Panc1 (cell line): ENCODE measurements at regions not wholly inside any gene's neighbourhood (a gene's known extent, or its start where the extent isn't known, plus 50 kb on each side); places are given as distances from the start of the nearest gene placed in this dataset.

Experiments
- ATAC-seq: fragments of 200-7000 bp; cut with Tn5 transposase; 2 replicates; pipeline ENCODE4 v1.9.1; 2020; ENCODE audit warnings: mild to moderate bottlenecking, moderate library complexity
- BruUV-seq: library from RNA; stranded (reverse); fragments of 400-500 nt; replicated peaks from 2 replicates; lab custom pipeline; 2021; lab: Mats Ljungman, UMichigan
- CTCF ChIA-PET: fragments of 300-600 bp; sonication (Branson Sonifier 250); formaldehyde crosslinking; loops from one replicate; lab custom pipeline; 2022; ENCODE audit warnings: antibody characterized with exemption; lab: Charles Lee
- POLR2A ChIA-PET: fragments of 300-600 bp; sonication (Branson Sonifier 250); formaldehyde crosslinking; loops from one replicate; lab custom pipeline; 2022; ENCODE audit warnings: antibody characterized with exemption; lab: Charles Lee
- DNase-seq: peaks from one replicate; pipeline ENCODE4 v3.0.0-alpha.2; 2010; ENCODE audit warnings: low read depth, low spot score
- H3K27ac ChIP-seq: 2 replicates; pipeline ENCODE4 v1.5.1; 2011; ENCODE audit warnings: mild to moderate bottlenecking, low read length, inconsistent platforms
- H3K27me3 ChIP-seq: fragments of 200-500 bp; sonication (Bioruptor generic); 2 replicates; pipeline ENCODE4 v1.6.0; 2014; ENCODE audit warnings: low read length, inconsistent platforms; ENCODE audit not compliant: control insufficient read depth, insufficient read depth
- H3K36me3 ChIP-seq: fragments of 200-500 bp; sonication (Bioruptor generic); 2 replicates; pipeline ENCODE4 v1.5.1; 2014; ENCODE audit warnings: inconsistent platforms, mild to moderate bottlenecking, low read length, moderate library complexity; ENCODE audit not compliant: control insufficient read depth, insufficient read depth
- H3K4me1 ChIP-seq: 2 replicates; pipeline ENCODE4 v1.5.1; 2011; ENCODE audit warnings: inconsistent platforms, mild to moderate bottlenecking, low read length, moderate library complexity; ENCODE audit not compliant: control insufficient read depth, insufficient read depth
- H3K4me3 ChIP-seq, 2 experiments: 2 replicates each; pipeline ENCODE4 v1.5.1; 2011 to 2012; ENCODE audit warnings: low read depth in 2 of 2, low read length in 2 of 2, mild to moderate bottlenecking in 2 of 2, inconsistent platforms in 1 of 2, moderate library complexity in 1 of 2
- H3K9me3 ChIP-seq: fragments of 200-500 bp; sonication (Bioruptor generic); 2 replicates; pipeline ENCODE4 v1.5.1; 2014; ENCODE audit warnings: low read depth, mild to moderate bottlenecking, inconsistent platforms, low read length, moderate library complexity; ENCODE audit not compliant: control insufficient read depth, insufficient read depth
- POLR2AphosphoS5 ChIP-seq: IDR thresholded peaks from 2 replicates; pipeline ENCODE4 v1.6.1; 2012; ENCODE audit warnings: mild to moderate bottlenecking, low read depth, low read length, moderate library complexity
- SIN3A ChIP-seq: IDR thresholded peaks from 2 replicates; pipeline ENCODE4 v1.6.1; 2012; ENCODE audit warnings: low read depth, mild to moderate bottlenecking, low read length, moderate library complexity, borderline replicate concordance; ENCODE audit not compliant: insufficient read depth
- TCF7L2 ChIP-seq: IDR thresholded peaks from 2 replicates; pipeline ENCODE4 v1.6.1; 2011; ENCODE audit warnings: mild to moderate bottlenecking, low read depth, low read length, inconsistent platforms
- in situ Hi-C: cut with HindIII; loops from 2 replicates; pipeline ENCODE4 v1.10.0; 2016; ENCODE audit warnings: low sequenced_read_pairs, low pct_unique_long_range_greater_than_20kb
- intact Hi-C: fragments of 100-400 bp; cut with micrococcal nuclease; formaldehyde crosslinking; loops from one replicate; pipeline ENCODE4 v1.10.0; 2022; ENCODE audit not compliant: unreplicated experiment
- TF ChIP-seq, protein P1 (sequence below): fragments of 450-650 bp; IDR thresholded peaks from 2 replicates; pipeline ENCODE4 v1.5.1; 2017; ENCODE audit warnings: mild to moderate bottlenecking
- TF ChIP-seq, protein P2 (sequence below), 2 experiments: IDR thresholded peaks; 2 replicates each; pipeline ENCODE4 v1.6.1; 2011 to 2012; ENCODE audit warnings: low read depth in 2 of 2, control low read depth in 1 of 2, low read length in 1 of 2, mild to moderate bottlenecking in 1 of 2, moderate library complexity in 1 of 2; ENCODE audit not compliant: insufficient read depth in 1 of 2

DNA sequence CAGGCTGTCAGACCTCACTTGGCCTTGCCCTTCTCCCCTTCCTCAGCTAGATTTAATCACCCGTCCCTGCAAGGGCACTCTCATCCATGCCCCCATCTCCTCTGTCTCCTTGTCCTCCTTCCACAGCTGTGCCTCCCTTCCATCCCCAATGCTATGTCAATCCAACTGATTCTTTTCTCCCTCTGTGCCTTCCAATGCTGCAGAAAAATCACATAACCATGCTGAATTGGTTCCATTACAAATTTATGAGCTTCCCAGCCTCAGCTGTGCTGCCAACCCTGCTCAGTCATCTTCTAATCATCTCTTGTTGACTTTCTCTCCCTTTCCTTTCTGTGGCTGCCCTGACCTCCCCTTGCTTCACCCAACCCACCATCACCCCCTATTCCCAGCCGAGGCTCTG is 56.3 kb upstream of the PIRT start:
- Histone ChIP-seq H3K27me3 (no peaks in the 10 kb centered on the region), H3K9me3 (no peaks in the 10 kb centered on the region), H3K27ac (no peak overlapping the region), H3K4me1 (no peaks in the 10 kb centered on the region), H3K36me3 (no peaks in the 10 kb centered on the region), H3K4me3 (no peak overlapping the region)
- TF ChIP-seq, protein P1, sequence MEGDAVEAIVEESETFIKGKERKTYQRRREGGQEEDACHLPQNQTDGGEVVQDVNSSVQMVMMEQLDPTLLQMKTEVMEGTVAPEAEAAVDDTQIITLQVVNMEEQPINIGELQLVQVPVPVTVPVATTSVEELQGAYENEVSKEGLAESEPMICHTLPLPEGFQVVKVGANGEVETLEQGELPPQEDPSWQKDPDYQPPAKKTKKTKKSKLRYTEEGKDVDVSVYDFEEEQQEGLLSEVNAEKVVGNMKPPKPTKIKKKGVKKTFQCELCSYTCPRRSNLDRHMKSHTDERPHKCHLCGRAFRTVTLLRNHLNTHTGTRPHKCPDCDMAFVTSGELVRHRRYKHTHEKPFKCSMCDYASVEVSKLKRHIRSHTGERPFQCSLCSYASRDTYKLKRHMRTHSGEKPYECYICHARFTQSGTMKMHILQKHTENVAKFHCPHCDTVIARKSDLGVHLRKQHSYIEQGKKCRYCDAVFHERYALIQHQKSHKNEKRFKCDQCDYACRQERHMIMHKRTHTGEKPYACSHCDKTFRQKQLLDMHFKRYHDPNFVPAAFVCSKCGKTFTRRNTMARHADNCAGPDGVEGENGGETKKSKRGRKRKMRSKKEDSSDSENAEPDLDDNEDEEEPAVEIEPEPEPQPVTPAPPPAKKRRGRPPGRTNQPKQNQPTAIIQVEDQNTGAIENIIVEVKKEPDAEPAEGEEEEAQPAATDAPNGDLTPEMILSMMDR = no peak
- TF ChIP-seq, protein P2, sequence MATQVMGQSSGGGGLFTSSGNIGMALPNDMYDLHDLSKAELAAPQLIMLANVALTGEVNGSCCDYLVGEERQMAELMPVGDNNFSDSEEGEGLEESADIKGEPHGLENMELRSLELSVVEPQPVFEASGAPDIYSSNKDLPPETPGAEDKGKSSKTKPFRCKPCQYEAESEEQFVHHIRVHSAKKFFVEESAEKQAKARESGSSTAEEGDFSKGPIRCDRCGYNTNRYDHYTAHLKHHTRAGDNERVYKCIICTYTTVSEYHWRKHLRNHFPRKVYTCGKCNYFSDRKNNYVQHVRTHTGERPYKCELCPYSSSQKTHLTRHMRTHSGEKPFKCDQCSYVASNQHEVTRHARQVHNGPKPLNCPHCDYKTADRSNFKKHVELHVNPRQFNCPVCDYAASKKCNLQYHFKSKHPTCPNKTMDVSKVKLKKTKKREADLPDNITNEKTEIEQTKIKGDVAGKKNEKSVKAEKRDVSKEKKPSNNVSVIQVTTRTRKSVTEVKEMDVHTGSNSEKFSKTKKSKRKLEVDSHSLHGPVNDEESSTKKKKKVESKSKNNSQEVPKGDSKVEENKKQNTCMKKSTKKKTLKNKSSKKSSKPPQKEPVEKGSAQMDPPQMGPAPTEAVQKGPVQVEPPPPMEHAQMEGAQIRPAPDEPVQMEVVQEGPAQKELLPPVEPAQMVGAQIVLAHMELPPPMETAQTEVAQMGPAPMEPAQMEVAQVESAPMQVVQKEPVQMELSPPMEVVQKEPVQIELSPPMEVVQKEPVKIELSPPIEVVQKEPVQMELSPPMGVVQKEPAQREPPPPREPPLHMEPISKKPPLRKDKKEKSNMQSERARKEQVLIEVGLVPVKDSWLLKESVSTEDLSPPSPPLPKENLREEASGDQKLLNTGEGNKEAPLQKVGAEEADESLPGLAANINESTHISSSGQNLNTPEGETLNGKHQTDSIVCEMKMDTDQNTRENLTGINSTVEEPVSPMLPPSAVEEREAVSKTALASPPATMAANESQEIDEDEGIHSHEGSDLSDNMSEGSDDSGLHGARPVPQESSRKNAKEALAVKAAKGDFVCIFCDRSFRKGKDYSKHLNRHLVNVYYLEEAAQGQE (IDR thresholded peaks at IDR 0.05; ENCODE audit: insufficient read depth in 1 of 2, low read depth in 2 of 2, low read length in 1 of 2) = no peak
- no peak for TF ChIP-seq TCF7L2
- TF ChIP-seq POLR2AphosphoS5 = no peak
- no peak for TF ChIP-seq SIN3A
- in situ Hi-C loops = no loop called here
- BruUV-seq = no TSS peak
- ChIA-PET CTCF (no interaction called here), POLR2A (no interaction called here)
- intact Hi-C loops = no loop called here
- DNase-seq (no peak), ATAC-seq (no peak)

DNA sequence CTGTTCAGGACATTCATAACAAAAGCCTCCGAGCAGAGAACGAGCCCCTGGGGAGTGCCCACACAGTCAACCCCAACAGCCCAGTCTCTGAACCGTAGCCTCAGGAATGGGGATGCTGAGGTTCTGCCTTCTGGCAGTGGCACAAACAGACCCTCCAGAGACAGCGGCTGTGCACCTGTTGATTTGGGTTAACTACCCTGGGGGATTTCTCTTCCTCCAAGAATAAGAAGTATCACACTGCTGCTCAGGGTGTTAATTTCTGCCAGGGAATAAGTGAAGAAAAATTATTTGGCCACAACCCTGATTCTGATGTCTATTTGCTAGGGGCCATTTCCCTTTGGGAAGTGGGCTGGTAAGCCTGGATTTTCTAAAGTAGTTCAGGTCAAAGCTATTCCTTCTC is 51.0 kb upstream of the PIRT start:
- no peak for TF ChIP-seq TCF7L2
- no peak for TF ChIP-seq SIN3A
- TF ChIP-seq, protein P1 = no peak
- no peak for TF ChIP-seq POLR2AphosphoS5
- no peak overlapping the region for H3K27ac ChIP-seq
- POLR2A ChIA-PET = no interaction called here
- no peak overlapping the region for H3K4me3 ChIP-seq
- no TSS peak for BruUV-seq
- DNase-seq = no peak
- H3K4me1 ChIP-seq = no peaks in the 10 kb centered on the region
- no peaks in the 10 kb centered on the region for H3K27me3 ChIP-seq
- no peaks in the 10 kb centered on the region for H3K36me3 ChIP-seq
- ATAC-seq = no peak
- in situ Hi-C loops = no loop called here
- intact Hi-C loops = no loop called here
- no peaks in the 10 kb centered on the region for H3K9me3 ChIP-seq
- CTCF ChIA-PET = no interaction called here
